GM21423 (cell line): ENCODE measurements at regions not wholly inside any gene's neighbourhood (a gene's known extent, or its start where the extent isn't known, plus 50 kb on each side); places are given as distances from the start of the nearest gene placed in this dataset.
A peak's percentile ranks its signal among the peaks of the same experiment; 100 is the strongest.

Experiments used
- ATAC-seq: cut with Tn5 transposase; IDR thresholded peaks from one replicate; pipeline ENCODE4 v1.9.1; 2021; ENCODE audit warnings: mild to moderate bottlenecking, moderate library complexity; ENCODE audit not compliant: unreplicated experiment

GRCh38 chrX:46447384-46447783 lies 97.8 kb downstream of the ZNF674 start:
- no peak for ATAC-seq

- ATAC-seq = peak; percentile 95
Measured at GRCh38 chrX:46446727-46447378, 98.4 kb downstream of the ZNF674 start.

GRCh38 chrX:46444011-46444410 lies 101.2 kb downstream of the ZNF674 start:
- no peak for ATAC-seq

- no peak for ATAC-seq
Measured at GRCh38 chrX:46436744-46437143, 108.5 kb downstream of the ZNF674 start.

GRCh38 chrX:46433892-46434291 lies 111.3 kb downstream of the ZNF674 start:
- ATAC-seq = no peak

GRCh38 chrX:46408553-46409407 lies 136.4 kb downstream of the ZNF674 start:
- ATAC-seq = no peak

- no peak for ATAC-seq
Measured at GRCh38 chrX:46407753-46408130, 137.5 kb downstream of the ZNF674 start.

GRCh38 chrX:46407036-46407752 lies 138.0 kb downstream of the ZNF674 start:
- no peak for ATAC-seq

- no peak for ATAC-seq
Measured at GRCh38 chrX:46404774-46405173, 140.4 kb downstream of the ZNF674 start.

- ATAC-seq = no peak
Measured at GRCh38 chrX:46400530-46401443, 144.4 kb downstream of the ZNF674 start.

- ATAC-seq = no peak
Measured at GRCh38 chrX:46398874-46399273, 146.3 kb downstream of the ZNF674 start.

GRCh38 chrX:46398126-46398525 lies 147.1 kb downstream of the ZNF674 start:
- ATAC-seq = no peak

GRCh38 chrX:46386511-46386910 lies 158.7 kb downstream of the ZNF674 start:
- no peak for ATAC-seq

GRCh38 chrX:46383006-46383405 lies 162.2 kb downstream of the ZNF674 start:
- no peak for ATAC-seq

GRCh38 chrX:46382595-46382994 lies 162.6 kb downstream of the ZNF674 start:
- ATAC-seq = no peak

GRCh38 chrX:46381630-46382029 lies 163.6 kb downstream of the ZNF674 start:
- no peak for ATAC-seq

- ATAC-seq = no peak
Measured at GRCh38 chrX:46380148-46380752, 165.0 kb downstream of the ZNF674 start.

- ATAC-seq = no peak
Measured at GRCh38 chrX:46376246-46376885, 168.9 kb downstream of the ZNF674 start.

GRCh38 chrX:46375831-46376230 lies 169.4 kb downstream of the ZNF674 start:
- ATAC-seq = no peak

GRCh38 chrX:46374371-46374770 lies 170.8 kb downstream of the ZNF674 start:
- ATAC-seq = no peak
